A549 (cell line): ENCODE measurements at regions not wholly inside any gene's neighbourhood (a gene's known extent, or its start where the extent isn't known, plus 50 kb on each side); places are given as distances from the start of the nearest gene placed in this dataset.

ENCODE experiments used
- ATAC-seq, 2 experiments: fragments of 200-7000 bp in 1 of 2; fragments of >200 bp in 1 of 2; cut with Nextera tagmentation in 1 of 2; cut with Tn5 transposase in 1 of 2; 3 replicates each; pipeline versions ENCODE4 v1.8.0 to v1.9.1; 2018 to 2020; ENCODE audit warnings: mild to moderate bottlenecking in 1 of 2, moderate library complexity in 1 of 2
- CTCF ChIA-PET: fragments of 300-600 bp; sonication (Branson Sonifier 250); formaldehyde crosslinking; extraction: SDS; loops from one replicate; lab custom pipeline; 2021; ENCODE audit warnings: antibody characterized with exemption, inconsistent platforms; lab: Yijun Ruan, JAX
- POLR2A ChIA-PET: fragments of 350-600 bp; formaldehyde crosslinking; extraction: SDS; loops from one replicate; lab custom pipeline; 2021; ENCODE audit warnings: antibody characterized with exemption, inconsistent platforms; lab: Yijun Ruan, JAX
- DNase-seq, 2 experiments: peaks; one replicate each; pipeline versions ENCODE4 v3.0.0 to v3.0.0-alpha.2; 2011 to 2016; ENCODE audit warnings: low read depth in 1 of 2, low spot score in 1 of 2
- FAIRE-seq: peaks from 2 replicates; lab custom pipeline; 2011; peaks lifted over from hg19 to GRCh38; lab: Jason Lieb, UNC
- H3K27ac ChIP-seq, 2 experiments: fragments of >200 bp; sonication (Bioruptor Twin); formaldehyde crosslinking; 3 replicates each; pipeline ENCODE4 v1.5.1; 2016 to 2017
- H3K4me1 ChIP-seq: fragments of >200 bp; sonication (Bioruptor Twin); formaldehyde crosslinking; 3 replicates; pipeline ENCODE4 v1.6.1; 2016
- H3K4me2 ChIP-seq: fragments of >200 bp; sonication (Bioruptor Twin); formaldehyde crosslinking; 3 replicates; pipeline ENCODE4 v1.6.1; 2016
- H3K4me3 ChIP-seq: fragments of >200 bp; sonication (Bioruptor Twin); formaldehyde crosslinking; 3 replicates; pipeline ENCODE4 v1.5.1; 2016
- H3K9me3 ChIP-seq: fragments of >200 bp; sonication (Bioruptor Twin); formaldehyde crosslinking; 3 replicates; pipeline ENCODE4 v1.6.1; 2016
- ATOH8 ChIP-seq: fragments of 250-450 bp; sonication (Bioruptor Pico); IDR thresholded peaks from 2 replicates; pipeline ENCODE4 v1.5.0; 2020; ENCODE audit warnings: low read depth, mild to moderate bottlenecking, moderate library complexity
- BHLHE40 ChIP-seq: IDR thresholded peaks from 2 replicates; pipeline ENCODE4 v1.6.1; 2012; ENCODE audit warnings: low read depth, low read length, inconsistent platforms
- CBX2 ChIP-seq: fragments of 200-600 bp; sonication (generic); IDR thresholded peaks from 2 replicates; pipeline ENCODE4 v1.6.1; 2016; ENCODE audit warnings: low read depth, mild to moderate bottlenecking, borderline replicate concordance
- CEBPB ChIP-seq, 2 experiments: fragments of >200 bp in 1 of 2; sonication (Bioruptor Twin) in 1 of 2; formaldehyde crosslinking in 1 of 2; IDR thresholded peaks; 2 replicates each; pipeline ENCODE4 v1.6.1; 2012 to 2016
- CHD2 ChIP-seq: fragments of 150-350 bp; IDR thresholded peaks from 2 replicates; pipeline ENCODE4 v1.6.1; 2014; ENCODE audit warnings: low read length; ENCODE audit not compliant: partially characterized antibody
- CHD4 ChIP-seq: fragments of 200-600 bp; sonication (generic); IDR thresholded peaks from 2 replicates; pipeline ENCODE4 v1.6.1; 2016; ENCODE audit warnings: antibody characterized with exemption, mild to moderate bottlenecking, borderline replicate concordance
- E2F6 ChIP-seq: IDR thresholded peaks from 2 replicates; pipeline ENCODE4 v1.6.1; 2012; ENCODE audit warnings: low read depth, borderline replicate concordance
- EHF ChIP-seq: fragments of 250-450 bp; sonication (Bioruptor Pico); IDR thresholded peaks from 2 replicates; pipeline ENCODE4 v1.5.0; 2020; ENCODE audit warnings: mild to moderate bottlenecking
- EHMT2 ChIP-seq: fragments of 200-600 bp; sonication (generic); IDR thresholded peaks from 2 replicates; pipeline ENCODE4 v1.6.1; 2016; ENCODE audit warnings: antibody characterized with exemption, low read depth, mild to moderate bottlenecking, moderate library complexity
- ELK1 ChIP-seq: fragments of 150-350 bp; IDR thresholded peaks from 2 replicates; pipeline ENCODE4 v1.6.1; 2014; ENCODE audit warnings: low read depth, mild to moderate bottlenecking, low read length
- ESRRA ChIP-seq: fragments of 150-350 bp; IDR thresholded peaks from 2 replicates; pipeline ENCODE4 v1.6.1; 2014; ENCODE audit warnings: mild to moderate bottlenecking, low read length, borderline replicate concordance
- FOSL2 ChIP-seq, 2 experiments: fragments of 450-650 bp in 1 of 2; fragments of >200 bp in 1 of 2; sonication (Bioruptor Twin) in 1 of 2; formaldehyde crosslinking; IDR thresholded peaks; 2 replicates each; pipeline versions ENCODE4 v1.5.0 to v1.6.1; 2016 to 2020; ENCODE audit warnings: mild to moderate bottlenecking in 1 of 2, moderate library complexity in 1 of 2
- FOXS1 ChIP-seq: fragments of 250-450 bp; sonication (Bioruptor Pico); IDR thresholded peaks from 2 replicates; pipeline ENCODE4 v1.5.0; 2020; ENCODE audit warnings: mild to moderate bottlenecking, moderate library complexity
- HDAC2 ChIP-seq: fragments of 200-600 bp; sonication (generic); IDR thresholded peaks from 2 replicates; pipeline ENCODE4 v1.6.1; 2016
- HOXA7 ChIP-seq: fragments of 250-450 bp; sonication (Bioruptor Pico); IDR thresholded peaks from 2 replicates; pipeline ENCODE4 v1.5.0; 2020; ENCODE audit warnings: mild to moderate bottlenecking, moderate library complexity
- HOXB13 ChIP-seq: fragments of 250-450 bp; sonication (Bioruptor Pico); IDR thresholded peaks from 2 replicates; pipeline ENCODE4 v1.5.0; 2020; ENCODE audit warnings: low read depth, mild to moderate bottlenecking, moderate library complexity
- HOXB5 ChIP-seq: fragments of 250-450 bp; sonication (Bioruptor Pico); IDR thresholded peaks from 2 replicates; pipeline ENCODE4 v1.5.0; 2020; ENCODE audit warnings: mild to moderate bottlenecking, moderate library complexity
- KDM5A ChIP-seq: fragments of 200-600 bp; sonication (generic); IDR thresholded peaks from 2 replicates; pipeline ENCODE4 v1.6.1; 2016; ENCODE audit warnings: antibody characterized with exemption, mild to moderate bottlenecking
- MAX ChIP-seq: IDR thresholded peaks from 2 replicates; pipeline ENCODE4 v1.6.1; 2012
- MAZ ChIP-seq: fragments of 150-350 bp; IDR thresholded peaks from 2 replicates; pipeline ENCODE4 v1.6.1; 2014; ENCODE audit warnings: antibody characterized with exemption, low read depth, low read length, borderline replicate concordance
- MYC ChIP-seq: IDR thresholded peaks from 2 replicates; pipeline ENCODE4 v1.6.1; 2012; ENCODE audit warnings: mild to moderate bottlenecking, inconsistent platforms, low read length, improper control_type of control experiment, borderline replicate concordance
- NFE2L2 ChIP-seq: fragments of 150-350 bp; conservative IDR thresholded peaks from 2 replicates; pipeline ENCODE4 v1.6.1; 2014; ENCODE audit warnings: low read length
- PHF8 ChIP-seq: fragments of 200-600 bp; sonication (generic); IDR thresholded peaks from 2 replicates; pipeline ENCODE4 v1.6.1; 2016; ENCODE audit warnings: low read depth, mild to moderate bottlenecking, antibody characterized with exemption, moderate library complexity, borderline replicate concordance
- POLR2A ChIP-seq: IDR thresholded peaks from 2 replicates; pipeline ENCODE4 v1.6.1; 2012; ENCODE audit warnings: mild to moderate bottlenecking, low read length
- RAD21 ChIP-seq, 2 experiments: fragments of >200 bp in 1 of 2; sonication (Bioruptor Twin) in 1 of 2; formaldehyde crosslinking in 1 of 2; IDR thresholded peaks in 1 of 2; conservative IDR thresholded peaks in 1 of 2; 2 replicates in 1 of 2; 3 replicates in 1 of 2; pipeline ENCODE4 v1.6.1; 2012 to 2018; ENCODE audit warnings: inconsistent platforms in 1 of 2
- RARB ChIP-seq: fragments of 250-450 bp; sonication (Bioruptor Pico); IDR thresholded peaks from 2 replicates; pipeline ENCODE4 v1.8.0; 2021; ENCODE audit warnings: mild to moderate bottlenecking, moderate library complexity
- RCOR1 ChIP-seq: fragments of 150-350 bp; IDR thresholded peaks from 2 replicates; pipeline ENCODE4 v1.6.1; 2014; ENCODE audit warnings: antibody characterized with exemption, low read length, low read depth
- RFX5 ChIP-seq: fragments of 450-650 bp; IDR thresholded peaks from 2 replicates; pipeline ENCODE4 v1.7.1; 2014; ENCODE audit warnings: antibody characterized with exemption, mild to moderate bottlenecking, moderate library complexity
- SREBF2 ChIP-seq: fragments of 450-650 bp; IDR thresholded peaks from 2 replicates; pipeline ENCODE4 v1.6.1; 2014; ENCODE audit warnings: mild to moderate bottlenecking, moderate library complexity
- TFCP2L1 ChIP-seq: fragments of 250-450 bp; sonication (Bioruptor Pico); IDR thresholded peaks from 2 replicates; pipeline ENCODE4 v1.5.0; 2021; ENCODE audit warnings: mild to moderate bottlenecking
- USF2 ChIP-seq: fragments of 450-650 bp; IDR thresholded peaks from 2 replicates; pipeline ENCODE4 v1.6.1; 2014; ENCODE audit warnings: antibody characterized with exemption
- ZNF302 ChIP-seq: fragments of 250-450 bp; sonication (Bioruptor Pico); IDR thresholded peaks from 2 replicates; pipeline ENCODE4 v1.9.0; 2021; ENCODE audit warnings: inconsistent platforms, mild to moderate bottlenecking, moderate library complexity
- ZSCAN20 ChIP-seq: fragments of 250-450 bp; sonication (Bioruptor Pico); IDR thresholded peaks from 2 replicates; pipeline ENCODE4 v1.8.0; 2022; ENCODE audit warnings: mild to moderate bottlenecking, moderate library complexity
- WGBS: methylation state at CpG from one replicate; pipeline ENCODE4 v1.1.6; 2017; ENCODE audit errors: missing lambda C conversion rate; 5-methylcytosine and 5-hydroxymethylcytosine counted together

- 3% methylated on average over 2 of the region's 2 CpGs for WGBS
- peak; percentile 65 for FAIRE-seq
- TF ChIP-seq TFCP2L1 (CRISPR knock-in tag) = no peak
- TF ChIP-seq BHLHE40 = no peak
- TF ChIP-seq HOXA7 = no peak
- no peak for TF ChIP-seq FOXS1 (CRISPR knock-in tag)
- TF ChIP-seq CEBPB (IDR thresholded peaks at IDR 0.05) = no peak
- TF ChIP-seq FOSL2 (IDR thresholded peaks at IDR 0.05) = no peak
- TF ChIP-seq FOSL2 (CRISPR knock-in tag; IDR thresholded peaks at IDR 0.05) = no peak
- no peak for TF ChIP-seq RFX5
- no peak for TF ChIP-seq CHD2
- no peak for TF ChIP-seq ESRRA
- no peak for TF ChIP-seq KDM5A
- no peak for ATAC-seq
- no peak for DNase-seq
- H3K27ac ChIP-seq = no peak overlapping the region
- H3K4me2 ChIP-seq = no peak overlapping the region
- ChIA-PET CTCF (no interaction called here), POLR2A (no interaction called here)
- no peaks in the 10 kb centered on the region for H3K4me1 ChIP-seq
- no peaks in the 10 kb centered on the region for H3K9me3 ChIP-seq
- H3K4me3 ChIP-seq = no peak overlapping the region
These were observed 127.4 kb upstream of the POF1B start for GRCh38 chrX:85506871-85507270.

- Histone ChIP-seq H3K4me1 (no peaks in the 10 kb centered on the region), H3K4me2 (no peak overlapping the region), H3K27ac (no peak overlapping the region), H3K4me3 (no peak overlapping the region), H3K9me3 (no peaks in the 10 kb centered on the region)
- TF ChIP-seq EHMT2 = no peak
- TF ChIP-seq USF2 = no peak
- no peak for TF ChIP-seq SREBF2
- no peak for TF ChIP-seq PHF8
- TF ChIP-seq POLR2A = no peak
- TF ChIP-seq RCOR1 = no peak
- no peak for TF ChIP-seq ZSCAN20 (CRISPR knock-in tag)
- no peak for TF ChIP-seq EHF (CRISPR knock-in tag)
- no peak for TF ChIP-seq ATOH8 (CRISPR knock-in tag)
- TF ChIP-seq HDAC2 = no peak
- TF ChIP-seq ELK1 = no peak
- TF ChIP-seq KDM5A = no peak
- no peak for TF ChIP-seq E2F6
- no peak for TF ChIP-seq CHD4
- no peak for ATAC-seq
- no peak for DNase-seq
- no peak for FAIRE-seq
- 31% methylated on average over 2 of the region's 2 CpGs for WGBS
- POLR2A ChIA-PET = no interaction called here
- CTCF ChIA-PET = no interaction called here
These were observed 126.3 kb upstream of the POF1B start for GRCh38 chrX:85505801-85506200.

- ATAC-seq (no peak), DNase-seq (no peak), FAIRE-seq (no peak)
- Histone ChIP-seq H3K4me2 (no peak overlapping the region), H3K4me1 (no peaks in the 10 kb centered on the region), H3K9me3 (no peaks in the 10 kb centered on the region), H3K4me3 (no peak overlapping the region), H3K27ac (no peak overlapping the region)
- CTCF ChIA-PET = no interaction called here
- POLR2A ChIA-PET = no interaction called here
- WGBS = 0% methylated on average over 1 of the region's 1 CpG
- TF ChIP-seq PHF8 (no peak), RAD21 (conservative IDR thresholded peaks at IDR 0.05 in 1 of 2, IDR thresholded peaks at IDR 0.05 in 1 of 2) (no peak), FOXS1 (CRISPR knock-in tag) (no peak), TFCP2L1 (CRISPR knock-in tag) (no peak), NFE2L2 (no peak), MYC (no peak), HOXB13 (CRISPR knock-in tag) (no peak), EHMT2 (no peak), ZNF302 (no peak), HOXB5 (no peak), CHD2 (no peak), CBX2 (no peak), MAZ (no peak), RARB (CRISPR knock-in tag) (no peak), USF2 (no peak), HOXA7 (no peak), MAX (no peak)
These were observed 124.9 kb upstream of the POF1B start for GRCh38 chrX:85504381-85504780.
